SK-N-SH treated with all-trans-retinoic acid at 6 μM for 48 hours (cell line): ENCODE measurements at regions not wholly inside any gene's neighbourhood (a gene's known extent, or its start where the extent isn't known, plus 50 kb on each side); places are given as distances from the start of the nearest gene placed in this dataset.

Source experiments
- ESRRG ChIP-seq: fragments of 250-450 bp; sonication (Bioruptor Pico); IDR thresholded peaks from 2 replicates; pipeline ENCODE4 v1.6.1; 2021; ENCODE audit warnings: mild to moderate bottlenecking
- TOX ChIP-seq: fragments of 250-450 bp; sonication (Bioruptor Pico); IDR thresholded peaks from 2 replicates; pipeline ENCODE4 v1.8.0; 2021; ENCODE audit warnings: mild to moderate bottlenecking, moderate library complexity, borderline replicate concordance
- ZNF70 ChIP-seq: fragments of 450-650 bp; formaldehyde crosslinking; IDR thresholded peaks from 2 replicates; pipeline ENCODE4 v1.5.0; 2020; ENCODE audit warnings: mild to moderate bottlenecking, moderate library complexity

DNA sequence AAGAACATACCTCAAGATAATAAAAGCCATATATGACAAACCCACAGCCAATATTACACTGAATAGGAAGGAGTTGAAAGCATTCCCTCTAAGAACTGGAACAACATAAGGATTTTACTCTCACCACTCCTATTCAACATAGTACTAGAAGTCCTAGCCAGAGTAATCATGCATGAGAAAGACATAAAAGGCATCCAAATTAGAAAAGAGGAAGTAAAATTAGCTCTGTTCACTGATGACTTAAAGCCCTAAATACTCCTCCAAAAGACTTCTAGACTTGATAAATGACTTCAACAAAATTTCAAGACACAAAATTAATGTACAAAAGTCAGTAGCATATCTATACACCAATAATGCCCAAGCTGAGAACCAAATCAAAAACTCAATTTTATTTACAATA is 235.7 kb downstream of the NKX6-1 start:
- TF ChIP-seq TOX (CRISPR knock-in tag), result no peak
- no peak for TF ChIP-seq ZNF70 (CRISPR knock-in tag)
- no peak for TF ChIP-seq ESRRG
